ENCODE measurements at regions not wholly inside any gene's neighbourhood (a gene's known extent, or its start where the extent isn't known, plus 50 kb on each side); places are given as distances from the start of the nearest gene placed in this dataset.
"Not testable (repeated sequence)": the region's sequence is repeated elsewhere in the genome, so short reads cannot be mapped to it uniquely, and the experiment has no call there.

GRCh38 chr21:18832950-18833349 is 429.4 kb upstream of the TMPRSS15 start:
- no peak for DNase-seq

- not testable (repeated sequence) for DNase-seq
Measured at GRCh38 chr21:18834121-18834520, 430.5 kb upstream of the TMPRSS15 start.

- no peak for DNase-seq
Measured at GRCh38 chr21:18840239-18840638, 436.7 kb upstream of the TMPRSS15 start.

- not testable (repeated sequence) for DNase-seq
Measured at GRCh38 chr21:18857606-18858005, 454.0 kb upstream of the TMPRSS15 start.

GRCh38 chr21:18869104-18869503 is 465.5 kb upstream of the TMPRSS15 start:
- DNase-seq, result no peak

GRCh38 chr21:18877917-18878316 is 474.3 kb upstream of the TMPRSS15 start:
- no peak for DNase-seq

- no peak for DNase-seq
Measured at GRCh38 chr21:18887922-18888602, 484.5 kb upstream of the TMPRSS15 start.

- DNase-seq, result no peak
Measured at GRCh38 chr21:18893406-18893805, 489.8 kb upstream of the TMPRSS15 start.

- DNase-seq, result no peak
Measured at GRCh38 chr21:18894387-18894786, 490.8 kb upstream of the TMPRSS15 start.

- DNase-seq, result no peak
Measured at GRCh38 chr21:18899261-18899660, 495.7 kb upstream of the TMPRSS15 start.

GRCh38 chr21:18902660-18903059 is 499.1 kb upstream of the TMPRSS15 start:
- DNase-seq, result no peak

GRCh38 chr21:18907076-18907475 is 503.5 kb upstream of the TMPRSS15 start:
- DNase-seq, result no peak

GRCh38 chr21:18908641-18909040 is 505.1 kb upstream of the TMPRSS15 start:
- DNase-seq, result no peak

- DNase-seq, result no peak
Measured at GRCh38 chr21:18913914-18914313, 510.3 kb upstream of the TMPRSS15 start.

GRCh38 chr21:18914570-18914969 is 511.0 kb upstream of the TMPRSS15 start:
- DNase-seq, result no peak

- peak; percentile 28 for DNase-seq
Measured at GRCh38 chr21:18917622-18918021, 514.0 kb upstream of the TMPRSS15 start.

GRCh38 chr21:18931237-18931636 is 527.7 kb upstream of the TMPRSS15 start:
- no peak for DNase-seq

- DNase-seq, result no peak
Measured at GRCh38 chr21:18937337-18937736, 533.8 kb upstream of the TMPRSS15 start.

GRCh38 chr21:18940791-18941190 is 537.2 kb upstream of the TMPRSS15 start:
- DNase-seq, result no peak

- DNase-seq, result no peak
Measured at GRCh38 chr21:18950045-18950740, 546.6 kb upstream of the TMPRSS15 start.

GRCh38 chr21:18951271-18952038 is 547.9 kb upstream of the TMPRSS15 start:
- peak; percentile 77 for DNase-seq

- DNase-seq, result peak; percentile 77
Measured at GRCh38 chr21:18954441-18954844, 550.9 kb upstream of the TMPRSS15 start.

GRCh38 chr21:18959817-18960216 is 556.2 kb upstream of the TMPRSS15 start:
- DNase-seq, result no peak

GRCh38 chr21:18960306-18960705 is 556.7 kb upstream of the TMPRSS15 start:
- no peak for DNase-seq
